GM19239 (cell line): ENCODE measurements at regions not wholly inside any gene's neighbourhood (a gene's known extent, or its start where the extent isn't known, plus 50 kb on each side); places are given as distances from the start of the nearest gene placed in this dataset.
"Not testable (repeated sequence)": the region's sequence is repeated elsewhere in the genome, so short reads cannot be mapped to it uniquely, and the experiment has no call there.

Experiments
- DNase-seq: peaks from one replicate; pipeline ENCODE4 v3.0.0; 2011; ENCODE audit warnings: low spot score; ENCODE audit not compliant: insufficient read length
- FAIRE-seq: peaks from 2 replicates; lab custom pipeline; 2011; peaks lifted over from hg19 to GRCh38; lab: Jason Lieb, UNC

GRCh38 chr6:4349323-4349722 lies 213.9 kb upstream of the ECI2 start:
- FAIRE-seq (no peak), DNase-seq (no peak)

GRCh38 chr6:4348462-4349112 lies 213.2 kb upstream of the ECI2 start:
- DNase-seq (no peak), FAIRE-seq (no peak)

- FAIRE-seq (no peak), DNase-seq (no peak)
Measured at GRCh38 chr6:4347877-4348276, 212.5 kb upstream of the ECI2 start.

GRCh38 chr6:4346659-4347333 lies 211.4 kb upstream of the ECI2 start:
- FAIRE-seq: no peak
- no peak for DNase-seq

GRCh38 chr6:4345543-4345942 lies 210.2 kb upstream of the ECI2 start:
- no peak for DNase-seq
- no peak for FAIRE-seq

- FAIRE-seq (no peak), DNase-seq (no peak)
Measured at GRCh38 chr6:4344317-4344899, 209.0 kb upstream of the ECI2 start.

GRCh38 chr6:4342407-4343137 lies 207.2 kb upstream of the ECI2 start:
- no peak for FAIRE-seq
- DNase-seq: no peak

- FAIRE-seq (no peak), DNase-seq (no peak)
Measured at GRCh38 chr6:4341078-4341797, 205.9 kb upstream of the ECI2 start.

GRCh38 chr6:4340544-4340943 lies 205.2 kb upstream of the ECI2 start:
- DNase-seq (no peak), FAIRE-seq (no peak)

- DNase-seq: no peak
- FAIRE-seq: no peak
Measured at GRCh38 chr6:4338884-4339283, 203.5 kb upstream of the ECI2 start.

- FAIRE-seq (no peak), DNase-seq (no peak)
Measured at GRCh38 chr6:4336778-4337442, 201.5 kb upstream of the ECI2 start.

GRCh38 chr6:4336084-4336483 lies 200.7 kb upstream of the ECI2 start:
- FAIRE-seq: no peak

GRCh38 chr6:4334158-4334740 lies 198.9 kb upstream of the ECI2 start:
- not testable (repeated sequence) for DNase-seq, FAIRE-seq

More at GRCh38 chr6:4336084-4336483, 200.7 kb upstream of the ECI2 start:
- no peak for DNase-seq

GRCh38 chr6:4327841-4328240 lies 192.5 kb upstream of the ECI2 start:
- FAIRE-seq (no peak), DNase-seq (no peak)

- no peak for FAIRE-seq
- no peak for DNase-seq
Measured at GRCh38 chr6:4324746-4325145, 189.4 kb upstream of the ECI2 start.

GRCh38 chr6:4323322-4323721 lies 187.9 kb upstream of the ECI2 start:
- DNase-seq (no peak), FAIRE-seq (no peak)

- FAIRE-seq (no peak), DNase-seq (no peak)
Measured at GRCh38 chr6:4322846-4323309, 187.5 kb upstream of the ECI2 start.

- DNase-seq (no peak), FAIRE-seq (no peak)
Measured at GRCh38 chr6:4322134-4322845, 186.9 kb upstream of the ECI2 start.

GRCh38 chr6:4320860-4321259 lies 185.5 kb upstream of the ECI2 start:
- no peak for DNase-seq
- FAIRE-seq: no peak
